ENCODE measurements at regions not wholly inside any gene's neighbourhood (a gene's known extent, or its start where the extent isn't known, plus 50 kb on each side); places are given as distances from the start of the nearest gene placed in this dataset.
A peak's percentile ranks its signal among the peaks of the same experiment; 100 is the strongest.
"Not testable (repeated sequence)": the region's sequence is repeated elsewhere in the genome, so short reads cannot be mapped to it uniquely, and the experiment has no call there.

- peak; percentile 62 for DNase-seq (ENCODE audit: low read depth)
These were observed 700.0 kb downstream of the RFPL4B start for GRCh38 chr6:113047148-113047547.

DNA sequence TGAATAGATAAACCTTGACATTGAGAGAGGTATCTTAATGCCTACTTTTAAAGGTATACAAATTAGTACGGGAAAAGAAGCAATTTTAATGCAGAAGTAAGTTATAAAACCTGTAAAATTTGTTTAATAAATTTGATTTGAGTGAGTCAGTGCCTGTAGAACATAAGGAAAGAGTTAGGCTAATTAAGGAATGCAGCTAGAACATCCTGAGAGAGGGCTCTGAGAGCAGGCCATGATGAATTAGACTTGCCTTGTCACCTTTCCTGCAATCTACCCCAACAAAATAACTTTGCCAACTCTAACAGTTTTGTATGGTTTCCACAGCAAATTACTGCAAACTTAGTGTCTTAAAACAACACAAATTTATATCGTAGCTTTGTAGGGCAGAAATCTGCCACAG lies 700.8 kb downstream of the RFPL4B start:
- peak; percentile 24 for DNase-seq (ENCODE audit: low read depth)

- peak; percentile 43 for DNase-seq (ENCODE audit: low read depth)
These were observed 701.6 kb downstream of the RFPL4B start for GRCh38 chr6:113048741-113049140.

- no peak for DNase-seq (ENCODE audit: low read depth)
These were observed 702.1 kb downstream of the RFPL4B start for GRCh38 chr6:113049190-113049589.

- peak; percentile 75 for DNase-seq (ENCODE audit: low read depth)
These were observed 703.1 kb downstream of the RFPL4B start for GRCh38 chr6:113050010-113050858.

DNA sequence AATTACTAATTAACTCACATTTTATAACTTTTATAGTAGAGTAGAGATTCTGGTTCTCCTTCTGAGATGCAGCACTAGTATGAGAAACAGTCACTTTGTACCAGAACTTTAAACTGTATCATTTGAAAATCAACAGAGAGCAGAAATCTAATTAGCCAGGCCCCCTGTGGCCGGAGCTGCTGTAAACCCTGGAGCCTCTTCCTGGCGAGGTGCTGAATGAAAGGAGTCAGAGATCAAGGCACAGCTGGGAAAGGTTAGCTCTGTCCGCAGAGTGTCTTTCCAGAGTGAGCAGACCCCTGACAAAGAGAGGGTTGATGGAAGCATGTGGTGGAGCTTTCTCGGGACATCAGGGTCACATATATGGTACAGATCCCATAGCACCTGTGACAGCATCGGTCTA lies 703.8 kb downstream of the RFPL4B start:
- no peak for DNase-seq (ENCODE audit: low read depth)

- no peak for DNase-seq (ENCODE audit: low read depth)
These were observed 705.4 kb downstream of the RFPL4B start for GRCh38 chr6:113052506-113052905.

DNA sequence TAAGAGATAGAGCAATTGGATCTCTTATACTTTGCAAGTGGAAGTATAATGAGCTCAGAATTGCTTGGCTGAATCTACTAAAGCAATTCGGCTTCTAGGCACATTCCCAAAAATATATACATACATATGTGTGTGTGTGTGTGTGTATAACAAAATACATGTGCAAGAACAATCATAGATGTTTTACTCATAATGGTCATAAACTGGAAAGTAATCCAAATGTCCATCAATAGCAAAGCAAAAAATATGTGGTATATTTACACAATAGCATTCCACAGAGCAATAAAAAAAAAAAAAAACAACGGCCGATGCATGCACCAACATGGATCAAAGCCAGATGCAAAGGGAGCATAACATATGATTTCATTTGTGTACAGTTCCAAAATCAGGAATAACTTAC lies 707.9 kb downstream of the RFPL4B start:
- no peak for DNase-seq (ENCODE audit: low read depth)

- no peak for DNase-seq (ENCODE audit: low read depth)
These were observed 708.9 kb downstream of the RFPL4B start for GRCh38 chr6:113055998-113056397.

DNA sequence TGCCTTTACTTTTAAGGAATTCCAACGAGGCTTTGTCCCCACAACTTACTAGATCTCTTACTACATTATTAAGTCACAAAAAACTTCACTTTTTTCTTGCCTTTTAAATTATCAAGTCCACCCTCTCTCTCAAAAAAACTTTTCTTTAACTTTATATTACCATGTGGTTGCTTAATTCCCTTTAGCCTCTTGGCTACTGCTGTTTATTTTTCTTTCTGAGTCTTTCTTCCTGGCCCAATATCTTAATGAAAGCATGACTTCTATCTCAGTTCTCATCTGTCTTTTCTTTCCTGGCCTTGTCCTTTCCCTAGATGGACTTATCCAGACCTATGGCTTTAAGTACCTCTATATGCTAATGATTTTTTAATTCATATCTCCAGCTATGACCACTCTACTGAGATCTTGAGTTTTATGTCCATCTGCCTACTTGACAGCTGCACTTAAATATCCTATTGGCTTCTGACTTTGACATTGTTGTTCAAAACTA lies 710.5 kb downstream of the RFPL4B start:
- peak; percentile 51 for DNase-seq (ENCODE audit: low read depth)

DNA sequence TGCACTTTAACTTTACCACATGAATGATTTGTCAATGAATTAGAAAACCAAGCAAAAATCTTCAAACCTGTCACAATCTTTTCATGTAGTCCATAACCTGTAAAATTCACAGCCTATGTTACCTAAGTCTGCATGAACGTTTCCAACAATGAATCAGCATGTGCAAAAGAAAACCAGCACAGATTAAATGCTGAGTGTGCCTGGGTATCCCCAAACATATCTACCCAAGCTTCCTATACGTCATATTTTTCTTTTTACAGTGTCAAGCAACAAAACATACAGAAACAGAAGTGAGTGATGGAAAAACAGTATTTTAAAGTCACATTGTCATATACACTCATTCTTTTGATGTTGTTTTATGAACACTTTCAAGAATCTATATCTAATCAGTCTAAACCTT lies 713.5 kb downstream of the RFPL4B start:
- DNase-seq (ENCODE audit: low read depth), result no peak

- DNase-seq (ENCODE audit: low read depth), result peak; percentile 71
These were observed 718.5 kb downstream of the RFPL4B start for GRCh38 chr6:113065611-113066010.

DNA sequence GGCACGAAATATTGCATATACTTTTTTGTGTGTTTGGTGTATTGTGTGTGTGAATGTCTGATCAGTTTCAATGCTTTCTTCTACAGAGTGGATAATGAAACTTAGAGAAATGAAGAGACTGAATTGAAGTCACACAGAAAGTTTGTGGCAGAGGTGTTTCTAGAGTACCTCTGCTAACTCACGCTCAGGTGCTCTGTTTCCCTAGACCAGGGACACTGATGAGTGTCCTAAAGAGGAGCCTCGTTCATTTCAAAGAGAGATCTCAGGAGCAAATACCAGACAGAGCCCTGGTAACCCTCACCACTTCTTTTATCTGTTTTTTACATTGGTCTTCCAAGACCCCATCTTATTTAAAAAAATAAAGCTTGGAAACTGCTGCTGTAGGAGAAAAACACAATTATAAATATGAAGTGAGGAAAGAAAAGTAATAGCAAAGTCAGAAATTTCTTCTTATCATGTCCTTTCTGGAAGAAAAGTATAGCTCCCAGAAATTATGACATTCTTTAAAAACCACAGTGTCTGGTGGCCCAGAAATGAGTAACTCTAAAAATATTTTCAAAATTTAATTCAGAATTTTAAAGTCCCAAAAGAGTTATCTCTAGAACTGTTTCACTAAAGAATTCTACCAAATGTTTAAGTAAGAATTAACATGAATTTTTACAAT lies 720.6 kb downstream of the RFPL4B start:
- DNase-seq (ENCODE audit: low read depth), result peak; percentile 68

- no peak for DNase-seq (ENCODE audit: low read depth)
These were observed 721.4 kb downstream of the RFPL4B start for GRCh38 chr6:113068570-113068969.

DNA sequence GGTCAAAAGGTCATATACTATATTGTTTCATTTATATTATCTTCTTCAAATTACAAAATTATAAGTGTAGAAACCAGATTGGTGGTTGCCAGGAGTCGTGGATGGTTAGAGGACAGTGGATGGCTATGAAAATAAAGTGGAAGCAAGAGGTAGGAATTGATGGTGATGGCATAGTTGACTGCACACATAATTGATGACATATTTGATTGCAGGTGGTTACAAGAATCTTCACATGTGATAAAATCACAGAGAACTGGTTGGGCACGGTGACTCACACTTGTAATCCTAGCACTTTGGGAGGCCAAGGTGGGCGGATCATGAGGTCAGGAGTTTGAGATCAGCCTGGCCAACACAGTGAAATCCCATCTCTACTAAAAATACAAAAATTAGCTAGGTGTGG lies 723.6 kb downstream of the RFPL4B start:
- DNase-seq (ENCODE audit: low read depth), result not testable (repeated sequence)

- DNase-seq (ENCODE audit: low read depth), result peak; percentile 72
These were observed 726.6 kb downstream of the RFPL4B start for GRCh38 chr6:113073611-113074191.

DNA sequence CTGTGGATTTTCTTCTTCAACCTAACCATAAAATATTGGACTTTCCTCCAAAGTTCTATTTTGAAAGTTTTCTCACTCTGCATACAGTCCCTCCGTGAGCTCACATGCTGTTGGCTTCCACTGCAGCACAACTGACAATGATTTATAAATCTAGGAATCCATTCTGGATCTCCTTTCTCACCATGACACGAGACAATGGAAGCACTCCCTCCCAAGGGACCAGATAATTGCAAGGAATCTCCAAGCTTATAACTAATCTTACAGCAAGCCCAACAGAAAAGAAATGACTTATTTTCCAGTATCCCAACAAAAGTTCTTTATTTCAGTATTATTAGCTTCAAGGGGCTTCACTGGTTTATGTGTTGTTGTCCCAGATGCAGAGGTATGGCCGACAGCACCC lies 729.0 kb downstream of the RFPL4B start:
- no peak for DNase-seq (ENCODE audit: low read depth)

GRCh38 chr6:113076816-113077215 lies 729.7 kb downstream of the RFPL4B start:
- DNase-seq (ENCODE audit: low read depth), result no peak

GRCh38 chr6:113077794-113078193 lies 730.7 kb downstream of the RFPL4B start:
- no peak for DNase-seq (ENCODE audit: low read depth)

- no peak for DNase-seq (ENCODE audit: low read depth)
These were observed 731.7 kb downstream of the RFPL4B start for GRCh38 chr6:113078791-113079190.

- peak; percentile 88 for DNase-seq (ENCODE audit: low read depth)
These were observed 735.6 kb downstream of the RFPL4B start for GRCh38 chr6:113082745-113083144.

- no peak for DNase-seq (ENCODE audit: low read depth)
These were observed 736.8 kb downstream of the RFPL4B start for GRCh38 chr6:113083947-113084346.

GRCh38 chr6:113089056-113089455 lies 741.9 kb downstream of the RFPL4B start:
- DNase-seq (ENCODE audit: low read depth), result no peak
